ENCODE measurements at regions not wholly inside any gene's neighbourhood (a gene's known extent, or its start where the extent isn't known, plus 50 kb on each side); places are given as distances from the start of the nearest gene placed in this dataset.

DNA sequence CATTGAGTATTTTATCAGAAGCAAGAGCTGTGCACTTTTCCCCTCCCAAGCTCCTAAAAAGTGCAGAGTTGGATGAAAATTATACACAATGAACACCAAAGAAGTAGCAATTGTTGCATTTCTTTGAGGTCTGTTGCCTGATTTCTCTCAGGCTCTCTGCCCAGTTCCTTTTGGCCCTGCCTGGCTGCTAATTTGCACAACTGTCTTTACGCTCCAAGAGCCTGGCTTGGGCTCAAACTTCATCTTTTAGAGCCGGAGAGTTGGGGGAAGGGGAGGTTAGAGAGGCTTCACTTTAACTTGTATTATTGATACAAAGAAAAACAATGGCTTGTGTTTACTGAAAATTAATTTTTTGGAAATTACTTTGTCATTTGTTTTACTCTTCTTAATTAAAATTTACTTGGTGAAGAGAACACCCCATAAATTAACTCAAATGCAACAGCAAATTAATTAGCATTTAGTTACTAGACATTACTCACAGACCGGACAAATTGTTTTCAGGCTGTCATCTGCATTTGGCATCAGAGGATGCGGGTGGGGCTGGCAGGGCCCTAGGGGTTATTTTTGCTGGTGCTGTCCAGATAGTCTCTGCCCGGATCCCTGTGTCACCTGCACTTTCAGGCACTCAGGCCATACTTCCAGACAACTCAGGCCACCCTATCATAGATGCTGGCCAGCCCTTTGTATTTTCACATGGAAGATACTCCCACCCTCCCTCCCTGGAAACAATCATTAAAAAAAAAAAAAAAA is 407.3 kb downstream of the NXPE2 start:
- ATAC-seq: no peak

DNA sequence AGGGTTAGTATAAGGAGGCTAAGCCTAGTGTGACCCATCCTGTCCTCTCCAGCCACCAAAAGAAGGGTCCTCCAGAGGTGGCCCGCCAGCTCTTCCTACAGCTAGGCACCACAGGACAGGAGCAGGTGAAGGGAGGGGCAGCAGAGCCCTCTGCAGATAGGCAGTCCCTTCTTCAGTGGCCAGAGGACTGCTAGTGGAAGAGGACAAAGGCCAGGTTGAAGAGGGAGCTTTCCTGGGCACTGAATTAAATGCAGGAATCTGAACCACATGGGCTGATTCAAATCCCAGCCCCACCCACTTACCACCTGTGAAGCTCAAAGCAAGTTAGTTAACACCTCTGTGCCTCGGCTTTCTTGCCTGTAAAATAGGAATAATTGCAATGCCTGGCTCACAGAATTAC is 409.5 kb downstream of the NXPE2 start:
- no peak for ATAC-seq

DNA sequence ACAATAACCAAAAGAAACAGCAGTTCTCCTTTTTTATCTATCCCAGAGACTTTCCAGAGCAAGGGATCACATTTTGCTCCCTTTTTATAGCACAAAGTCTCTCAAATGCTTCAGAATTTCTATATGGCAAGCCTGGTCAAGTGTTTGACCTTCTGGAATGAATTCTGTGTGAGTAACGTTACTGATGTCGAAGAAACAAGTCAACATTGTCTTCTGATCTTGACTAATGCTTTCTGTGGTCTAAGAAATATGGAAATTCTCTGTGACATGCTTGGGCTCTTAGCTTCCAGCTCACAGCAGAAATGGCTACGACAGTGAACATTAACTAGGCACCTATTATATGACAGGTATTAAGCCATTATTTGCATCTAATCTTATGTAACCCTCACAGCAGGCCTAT is 411.7 kb downstream of the CADM1 start:
- no peak for ATAC-seq

DNA sequence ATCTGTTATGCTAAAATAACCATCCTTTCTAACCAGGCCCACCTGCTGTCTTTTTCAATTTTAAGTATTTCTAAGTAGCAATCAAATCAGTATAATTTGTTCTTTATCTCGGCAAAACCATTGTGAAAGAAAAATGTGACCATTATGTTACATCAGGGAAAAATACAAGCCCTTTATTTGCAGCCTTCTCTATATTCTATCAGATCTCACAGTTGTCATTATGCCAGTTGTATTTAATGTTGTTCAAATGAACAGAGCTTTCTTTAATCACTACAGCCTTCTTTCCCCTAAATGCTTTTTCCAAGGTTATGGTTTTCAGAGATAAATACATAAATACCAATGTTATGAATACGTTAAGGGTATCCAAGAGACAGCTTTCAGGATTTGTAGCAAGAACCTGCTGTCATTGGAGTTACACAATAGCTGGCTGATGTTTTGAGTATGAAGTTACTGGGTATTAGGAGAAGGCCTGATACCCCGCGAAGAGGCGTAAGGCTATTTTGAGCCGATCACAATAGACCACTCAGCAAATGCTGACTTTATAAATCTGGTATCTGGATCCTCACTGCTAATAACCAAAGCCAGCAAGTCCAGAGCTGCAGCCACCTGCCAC is 406.3 kb downstream of the CADM1 start:
- ATAC-seq: no peak

DNA sequence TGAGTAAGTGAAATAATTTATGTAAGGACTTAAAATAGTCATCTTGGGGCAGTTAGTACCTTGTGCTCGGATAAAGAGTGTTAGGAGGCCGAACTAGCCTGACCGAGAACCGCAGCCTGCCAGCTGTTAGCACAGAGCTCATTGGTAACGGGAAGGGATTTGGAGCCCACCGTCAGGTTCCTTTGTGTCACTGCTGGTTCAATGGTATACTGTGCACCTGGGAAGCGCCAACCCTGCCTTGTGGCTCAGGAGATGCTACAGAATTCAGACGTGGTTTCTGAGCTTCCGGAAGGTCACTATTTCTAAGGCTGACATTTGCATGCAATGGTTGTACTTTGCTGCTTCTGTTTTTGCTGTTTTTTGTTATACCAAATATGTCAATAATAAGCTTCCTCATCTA is 403.5 kb downstream of the CADM1 start:
- ATAC-seq: no peak

DNA sequence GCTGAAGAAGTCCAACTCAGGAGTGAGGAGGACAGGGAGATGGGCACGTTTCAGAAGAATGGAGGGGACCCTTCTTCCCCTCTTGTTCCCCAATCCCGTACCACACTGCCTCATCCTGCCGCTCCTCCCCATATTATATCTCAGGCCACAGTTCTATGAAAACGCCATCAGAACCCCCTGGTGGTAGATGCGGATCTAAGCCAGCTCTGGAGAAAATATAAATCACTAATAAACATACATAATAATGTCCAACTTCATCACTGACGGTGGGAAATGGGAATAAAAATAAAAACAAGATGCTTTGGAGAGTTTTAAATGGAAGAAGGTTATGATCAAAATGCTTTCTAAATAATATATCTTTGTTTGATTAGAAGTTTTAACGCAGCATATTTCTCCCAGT is 400.3 kb downstream of the CADM1 start:
- ATAC-seq: no peak

DNA sequence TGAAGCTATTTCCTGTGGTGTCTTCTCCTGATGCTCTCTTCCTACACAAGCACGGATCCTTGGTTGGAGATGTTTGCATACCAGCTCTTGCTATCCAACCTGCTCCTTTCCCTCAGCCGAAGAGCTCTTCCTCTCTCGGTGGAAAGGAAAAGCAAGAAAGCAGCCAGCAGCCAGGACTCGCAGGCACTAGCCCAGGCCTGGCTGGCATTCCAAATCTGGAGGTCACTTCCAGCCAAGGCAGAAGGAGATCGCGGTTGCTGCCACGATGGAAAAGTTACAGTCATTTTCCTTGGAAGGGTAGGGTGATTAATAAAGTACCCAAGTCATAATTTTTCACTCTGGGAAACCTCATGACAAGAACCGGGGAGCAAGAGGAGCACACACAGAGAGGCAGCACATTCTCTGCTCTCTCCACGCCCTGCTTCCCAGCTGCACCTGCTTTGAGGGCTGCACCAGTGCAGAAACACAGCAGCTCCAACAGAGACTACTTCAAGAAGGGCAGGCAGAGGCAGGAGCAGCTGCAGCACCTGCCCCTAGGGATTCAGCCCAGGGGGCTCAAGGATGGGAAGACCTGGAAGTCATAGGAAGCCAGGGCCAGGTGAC is 399.3 kb downstream of the CADM1 start:
- no peak for ATAC-seq

DNA sequence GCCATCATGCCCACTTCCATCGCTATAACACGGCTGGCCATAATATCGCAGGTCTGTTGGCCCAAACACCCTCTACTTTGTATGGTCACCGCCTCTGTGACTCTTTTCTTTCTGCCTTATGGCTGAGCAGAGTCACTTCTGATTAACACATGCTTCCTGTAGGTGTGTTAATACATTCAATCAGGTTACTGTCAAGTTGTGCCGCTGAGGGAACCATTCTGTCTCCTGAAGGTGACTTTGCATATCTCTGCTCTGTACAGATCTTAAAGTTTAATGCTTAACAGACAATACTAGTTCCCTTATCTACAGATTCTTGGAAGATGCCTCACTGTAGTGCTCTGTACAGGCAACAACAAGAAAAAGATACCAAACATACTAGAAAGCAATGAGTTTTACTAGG is 393.1 kb downstream of the CADM1 start:
- no peak for ATAC-seq

DNA sequence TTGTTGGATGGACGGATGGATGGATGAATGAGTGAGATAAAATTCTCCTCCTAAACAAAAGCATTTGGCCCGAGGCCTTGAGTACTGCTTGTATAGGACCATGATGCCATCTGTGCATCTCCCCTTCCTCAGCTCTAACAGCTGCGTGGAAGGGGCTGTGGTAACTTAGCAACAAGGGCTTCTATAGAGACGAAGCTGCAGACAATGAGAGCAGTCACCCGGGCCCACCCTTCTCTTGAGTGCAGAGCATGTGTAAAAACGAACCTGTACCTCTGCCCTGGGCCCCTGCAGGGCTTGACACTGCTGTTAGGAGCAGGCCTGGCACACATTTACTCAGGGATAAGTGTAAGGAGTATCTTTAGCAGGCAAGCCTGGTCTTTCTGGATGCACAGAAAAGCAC is 391.5 kb downstream of the CADM1 start:
- ATAC-seq: no peak

DNA sequence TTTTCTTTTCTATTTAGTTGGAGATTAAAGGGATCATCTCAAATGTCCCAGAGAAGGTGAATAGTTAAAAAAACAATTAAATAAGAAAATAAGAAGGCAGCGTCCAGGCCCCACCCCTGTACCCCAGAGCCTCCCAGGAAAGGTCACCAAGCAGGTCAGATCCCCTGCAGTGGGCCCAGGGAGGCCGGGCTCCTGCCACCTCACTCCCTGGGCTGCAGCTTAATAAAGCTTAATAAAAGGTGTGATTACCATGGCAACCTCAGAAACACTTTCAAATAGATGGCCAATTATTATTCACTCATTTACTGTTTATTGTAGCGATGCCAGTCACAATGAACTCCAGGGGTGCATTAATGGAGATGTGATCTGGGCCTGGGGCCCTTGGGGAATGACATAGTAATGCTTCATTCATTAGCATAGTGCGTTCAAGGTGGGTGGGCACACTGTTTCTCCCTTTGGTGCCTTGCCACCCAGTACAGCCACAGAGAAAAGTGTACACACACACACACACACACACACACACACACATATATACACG is 386.2 kb downstream of the CADM1 start:
- ATAC-seq: no peak

DNA sequence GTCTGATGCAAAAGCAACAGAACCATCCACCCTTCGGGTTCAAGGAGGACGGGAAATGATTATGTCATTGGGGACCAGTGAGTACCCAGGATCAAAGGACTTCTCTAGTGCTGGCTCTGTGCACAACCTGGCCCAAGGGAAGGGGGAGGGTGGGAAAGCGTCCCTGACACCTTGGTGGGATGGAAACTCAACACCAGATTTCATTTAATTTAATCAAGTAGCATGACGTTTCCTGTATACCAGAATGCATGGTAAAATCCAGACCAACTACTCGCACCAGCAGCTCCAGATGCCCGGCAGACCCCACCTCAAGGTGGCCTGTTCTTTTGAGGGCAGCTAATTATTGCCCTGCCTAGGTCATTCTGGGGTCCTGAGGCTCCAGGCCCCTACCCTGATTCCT is 385.1 kb downstream of the CADM1 start:
- ATAC-seq: no peak

Data from activated CD4-positive, CD25-positive, alpha-beta regulatory T cell treated with anti-CD3 and anti-CD28 coated beads, Interleukin-2, amount 50 U/mL, for 24 hours (primary cell).